ENCODE measurements at regions not wholly inside any gene's neighbourhood (a gene's known extent, or its start where the extent isn't known, plus 50 kb on each side); places are given as distances from the start of the nearest gene placed in this dataset.
"Not testable (repeated sequence)": the region's sequence is repeated elsewhere in the genome, so short reads cannot be mapped to it uniquely, and the experiment has no call there.

DNA sequence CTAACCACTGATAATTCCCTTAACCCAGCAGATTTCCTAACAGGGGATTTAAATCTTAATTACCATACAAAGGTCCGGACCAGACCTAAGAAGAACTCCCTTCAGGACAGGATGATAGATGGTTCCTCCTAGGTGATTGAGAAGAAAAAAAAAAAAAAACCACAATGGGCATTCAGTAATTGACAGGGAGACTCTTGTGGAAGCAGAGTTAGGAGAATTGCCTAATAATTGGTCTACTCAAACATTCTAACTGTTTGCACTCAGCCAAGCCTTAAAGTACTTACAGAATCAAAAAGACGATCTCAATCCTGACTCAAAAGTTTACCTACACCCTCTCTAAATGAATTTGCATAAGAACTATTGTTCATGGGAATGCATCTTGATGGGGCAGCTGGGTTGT, 844.7 kb upstream of the ACVR2A start:
- TF ChIP-seq, protein P1, sequence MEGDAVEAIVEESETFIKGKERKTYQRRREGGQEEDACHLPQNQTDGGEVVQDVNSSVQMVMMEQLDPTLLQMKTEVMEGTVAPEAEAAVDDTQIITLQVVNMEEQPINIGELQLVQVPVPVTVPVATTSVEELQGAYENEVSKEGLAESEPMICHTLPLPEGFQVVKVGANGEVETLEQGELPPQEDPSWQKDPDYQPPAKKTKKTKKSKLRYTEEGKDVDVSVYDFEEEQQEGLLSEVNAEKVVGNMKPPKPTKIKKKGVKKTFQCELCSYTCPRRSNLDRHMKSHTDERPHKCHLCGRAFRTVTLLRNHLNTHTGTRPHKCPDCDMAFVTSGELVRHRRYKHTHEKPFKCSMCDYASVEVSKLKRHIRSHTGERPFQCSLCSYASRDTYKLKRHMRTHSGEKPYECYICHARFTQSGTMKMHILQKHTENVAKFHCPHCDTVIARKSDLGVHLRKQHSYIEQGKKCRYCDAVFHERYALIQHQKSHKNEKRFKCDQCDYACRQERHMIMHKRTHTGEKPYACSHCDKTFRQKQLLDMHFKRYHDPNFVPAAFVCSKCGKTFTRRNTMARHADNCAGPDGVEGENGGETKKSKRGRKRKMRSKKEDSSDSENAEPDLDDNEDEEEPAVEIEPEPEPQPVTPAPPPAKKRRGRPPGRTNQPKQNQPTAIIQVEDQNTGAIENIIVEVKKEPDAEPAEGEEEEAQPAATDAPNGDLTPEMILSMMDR (conservative IDR thresholded peaks at IDR 0.05 in 1 of 2, IDR thresholded peaks at IDR 0.05 in 1 of 2; ENCODE audit: low read depth in 1 of 2, low read length in 2 of 2): not testable (repeated sequence)
- TF ChIP-seq EZH2 (IDR thresholded peaks at IDR 0.05; ENCODE audit: low read length, missing control alignments): not testable (repeated sequence)

Data from fibroblast of lung (primary cell).